GM18517 (cell line): ENCODE measurements at regions not wholly inside any gene's neighbourhood (a gene's known extent, or its start where the extent isn't known, plus 50 kb on each side); places are given as distances from the start of the nearest gene placed in this dataset.

Experiments used
- ATAC-seq: cut with Tn5 transposase; IDR thresholded peaks from one replicate; pipeline ENCODE4 v1.9.1; 2021; ENCODE audit warnings: mild to moderate bottlenecking, moderate library complexity; ENCODE audit not compliant: unreplicated experiment

DNA sequence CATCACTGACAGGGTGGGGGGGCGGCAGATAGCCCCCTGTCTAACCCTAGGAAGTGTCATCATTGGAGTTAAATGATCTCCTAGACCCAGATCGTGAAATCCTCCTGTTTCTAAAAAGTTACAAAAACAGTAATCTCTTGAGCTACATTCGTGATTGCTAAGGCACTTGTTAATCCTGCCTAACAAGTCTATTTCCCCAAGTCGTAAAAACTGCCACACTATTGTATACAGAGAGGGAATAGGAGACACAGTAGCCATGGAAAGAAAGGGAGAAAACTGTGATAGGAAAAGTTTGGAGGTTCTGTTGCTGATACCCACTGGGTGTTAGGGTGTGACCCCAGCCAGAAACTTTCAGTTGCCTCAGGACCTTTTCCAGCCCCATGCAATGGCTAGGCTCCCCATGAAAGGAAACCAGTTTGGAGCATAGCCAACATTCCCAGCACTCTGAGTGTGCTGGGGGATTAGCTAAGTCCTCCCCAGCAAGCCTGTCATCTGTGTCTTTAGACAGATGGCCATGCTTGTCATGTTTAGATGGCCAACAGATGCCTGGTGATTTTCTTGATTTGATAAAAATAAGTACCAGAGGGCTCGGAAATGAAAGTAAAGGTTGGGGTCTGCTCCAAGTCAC, 63.3 kb upstream of the ANXA10 start:
- no peak for ATAC-seq

DNA sequence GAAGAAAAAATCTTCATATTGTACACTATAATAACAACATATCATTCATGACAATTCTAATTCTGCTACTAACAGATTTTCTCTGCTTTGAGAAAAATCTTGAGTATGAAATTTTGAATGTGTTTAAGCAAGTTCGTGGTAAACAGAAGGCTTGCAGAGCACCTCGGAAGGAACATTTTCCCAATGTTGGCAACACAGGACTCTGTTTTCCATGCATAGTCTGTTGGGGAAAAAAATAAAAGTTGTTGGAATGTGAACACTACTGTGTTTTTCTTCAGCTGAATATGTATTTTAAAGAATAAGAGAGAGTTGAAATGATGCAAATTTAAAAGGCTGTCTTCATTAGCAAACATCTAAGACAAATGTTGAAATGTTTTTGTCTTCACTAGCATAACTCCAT, 54.7 kb upstream of the ANXA10 start:
- ATAC-seq, result no peak

DNA sequence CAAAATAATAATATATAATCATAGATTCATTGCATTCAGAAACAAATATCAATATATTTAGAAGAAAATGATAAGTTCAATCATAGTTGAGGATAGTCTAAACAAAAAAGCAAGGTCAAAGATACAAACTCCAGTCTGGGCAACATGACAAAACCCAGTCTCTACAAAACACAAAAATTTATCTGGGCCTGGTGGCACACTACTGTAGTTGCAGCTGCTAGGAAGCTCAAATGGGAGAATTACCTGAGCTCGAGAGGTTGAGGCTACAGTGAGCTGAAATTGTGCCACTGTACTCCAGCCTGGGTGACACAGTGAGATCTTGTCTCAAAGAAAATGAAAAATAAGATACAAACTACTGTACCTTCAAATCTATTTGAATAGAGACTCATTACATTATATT, 52.7 kb upstream of the ANXA10 start:
- no peak for ATAC-seq
